PC-3 (cell line): ENCODE measurements at regions not wholly inside any gene's neighbourhood (a gene's known extent, or its start where the extent isn't known, plus 50 kb on each side); places are given as distances from the start of the nearest gene placed in this dataset.

Experiments
- ATAC-seq: fragments of 200-7000 bp; cut with Tn5 transposase; 2 replicates; pipeline ENCODE4 v1.9.1; 2020; ENCODE audit warnings: mild to moderate bottlenecking, moderate library complexity
- BruUV-seq: library from RNA; stranded (reverse); fragments of 400-500 nt; replicated peaks from 2 replicates; lab custom pipeline; 2021; lab: Mats Ljungman, UMichigan
- CTCF ChIA-PET: fragments of 300-600 bp; sonication (Branson Sonifier 250); formaldehyde crosslinking; loops from one replicate; lab custom pipeline; 2022; ENCODE audit warnings: antibody characterized with exemption; lab: Charles Lee
- POLR2A ChIA-PET: fragments of 300-600 bp; sonication (Branson Sonifier 250); formaldehyde crosslinking; loops from one replicate; lab custom pipeline; 2022; ENCODE audit warnings: antibody characterized with exemption; ENCODE audit not compliant: unreplicated experiment; lab: Charles Lee
- DNase-seq: peaks from one replicate; pipeline ENCODE4 v3.0.0-alpha.2; 2015
- H2AFZ ChIP-seq: fragments of 300-600 bp; sonication (generic); 2 replicates; pipeline ENCODE4 v1.6.0; 2016; ENCODE audit warnings: antibody characterized with exemption, low read length
- H3F3A ChIP-seq: fragments of 300-600 bp; sonication (generic); one replicate; pipeline ENCODE4 v1.6.0; 2017; ENCODE audit warnings: antibody characterized with exemption, low read length, control low read depth, mild to moderate bottlenecking; ENCODE audit not compliant: unreplicated experiment
- H3K27ac ChIP-seq: fragments of 300-600 bp; sonication (generic); 2 replicates; pipeline ENCODE4 v1.5.1; 2016; ENCODE audit warnings: mild to moderate bottlenecking, low read length
- H3K27me3 ChIP-seq: fragments of 300-600 bp; sonication (generic); 2 replicates; pipeline ENCODE4 v1.6.1; 2016; ENCODE audit warnings: low read length, mixed read lengths
- H3K36me3 ChIP-seq: fragments of 300-600 bp; sonication (generic); 2 replicates; pipeline ENCODE4 v1.6.1; 2016; ENCODE audit warnings: low read depth, mixed run types, low read length, mixed read lengths
- H3K4me1 ChIP-seq: fragments of 300-600 bp; sonication (generic); 2 replicates; pipeline ENCODE4 v1.5.1; 2016; ENCODE audit warnings: low read length; ENCODE audit not compliant: insufficient read depth
- H3K4me2 ChIP-seq: fragments of 300-600 bp; sonication (generic); 2 replicates; pipeline ENCODE4 v1.6.0; 2016; ENCODE audit warnings: low read length
- H3K4me3 ChIP-seq: fragments of 300-600 bp; sonication (generic); 2 replicates; pipeline ENCODE4 v1.5.1; 2016; ENCODE audit warnings: mild to moderate bottlenecking, low read length, mixed read lengths
- H3K79me2 ChIP-seq: fragments of 300-600 bp; sonication (generic); 2 replicates; pipeline ENCODE4 v1.6.1; 2017; ENCODE audit warnings: low read length, mixed read lengths
- H3K9ac ChIP-seq: fragments of 300-600 bp; sonication (generic); 2 replicates; pipeline ENCODE4 v1.6.0; 2016; ENCODE audit warnings: mild to moderate bottlenecking, low read length
- H3K9me2 ChIP-seq: fragments of 300-600 bp; sonication (generic); replicated peaks from 2 replicates; pipeline ENCODE4 v1.6.1; 2016; ENCODE audit warnings: mixed run types, low read length, mixed read lengths
- H3K9me3 ChIP-seq: fragments of 300-600 bp; sonication (generic); 2 replicates; pipeline ENCODE4 v1.6.1; 2016; ENCODE audit warnings: low read length, mixed read lengths
- H4K20me1 ChIP-seq: fragments of 300-600 bp; sonication (generic); 2 replicates; pipeline ENCODE4 v1.6.1; 2016; ENCODE audit warnings: low read length, mixed read lengths
- EZH2 ChIP-seq: fragments of 300-600 bp; sonication (generic); IDR thresholded peaks from one replicate; pipeline ENCODE4 v1.6.1; 2017; ENCODE audit warnings: antibody characterized with exemption, mild to moderate bottlenecking, low read length; ENCODE audit not compliant: unreplicated experiment
- EZH2phosphoT487 ChIP-seq: fragments of 300-600 bp; sonication (generic); IDR thresholded peaks from 2 replicates; pipeline ENCODE4 v1.6.1; 2018; ENCODE audit warnings: mild to moderate bottlenecking, antibody characterized with exemption, low read length, borderline replicate concordance
- intact Hi-C: fragments of 100-400 bp; cut with micrococcal nuclease; formaldehyde crosslinking; loops from 2 replicates; pipeline ENCODE4 v1.9.0; 2023
- TF ChIP-seq, protein P1 (sequence below): fragments of 300-600 bp; sonication (generic); conservative IDR thresholded peaks from 2 replicates; pipeline ENCODE4 v1.5.1; 2017; ENCODE audit warnings: antibody characterized with exemption, low read depth, mild to moderate bottlenecking, low read length

DNA sequence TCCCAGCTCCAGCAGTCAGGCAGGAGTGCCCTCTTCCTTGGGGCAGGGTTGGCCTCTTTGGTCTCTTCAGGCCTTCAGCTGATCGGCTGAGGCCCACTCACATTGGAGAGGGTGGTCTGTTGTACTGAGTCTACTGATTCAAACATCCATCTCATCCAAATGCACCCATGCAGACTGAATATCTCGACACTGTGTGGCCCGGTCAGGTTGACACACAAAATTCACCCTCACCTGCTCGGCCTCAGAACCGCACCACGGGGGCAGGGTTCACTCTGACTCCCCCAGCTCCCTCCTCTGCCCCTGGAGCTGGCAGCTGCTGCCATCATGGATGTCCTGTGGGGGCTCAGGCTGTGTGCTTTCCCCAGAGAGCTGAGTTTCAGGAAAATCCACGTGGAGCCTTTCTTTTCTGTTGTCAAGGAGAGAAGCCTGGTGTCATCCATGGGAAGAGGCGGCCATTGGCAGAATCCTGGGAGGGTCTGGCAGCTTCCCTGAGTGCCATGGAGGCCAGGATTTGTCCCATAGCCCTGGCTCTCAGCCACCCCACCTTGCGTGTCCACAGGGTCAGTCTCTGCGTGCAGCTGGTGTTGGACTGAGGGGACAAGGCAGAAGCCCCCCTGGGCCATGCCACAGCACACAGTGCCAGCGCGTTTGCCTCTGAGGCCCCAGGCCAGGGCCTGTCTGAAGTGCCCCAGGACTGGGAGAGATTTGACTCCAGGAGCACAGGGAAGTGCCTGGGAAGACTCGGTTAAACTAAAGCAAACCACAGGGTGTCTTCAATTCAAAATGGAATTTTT, 114.1 kb downstream of the ERMARD start:
- ChIA-PET CTCF (no interaction called here), POLR2A (no interaction called here)
- no peak overlapping the region for H3K4me3 ChIP-seq
- H3K4me1 ChIP-seq, result no peaks in the 10 kb centered on the region
- TF ChIP-seq EZH2phosphoT487 (no peak), EZH2 (no peak)
- TF ChIP-seq, protein P1, sequence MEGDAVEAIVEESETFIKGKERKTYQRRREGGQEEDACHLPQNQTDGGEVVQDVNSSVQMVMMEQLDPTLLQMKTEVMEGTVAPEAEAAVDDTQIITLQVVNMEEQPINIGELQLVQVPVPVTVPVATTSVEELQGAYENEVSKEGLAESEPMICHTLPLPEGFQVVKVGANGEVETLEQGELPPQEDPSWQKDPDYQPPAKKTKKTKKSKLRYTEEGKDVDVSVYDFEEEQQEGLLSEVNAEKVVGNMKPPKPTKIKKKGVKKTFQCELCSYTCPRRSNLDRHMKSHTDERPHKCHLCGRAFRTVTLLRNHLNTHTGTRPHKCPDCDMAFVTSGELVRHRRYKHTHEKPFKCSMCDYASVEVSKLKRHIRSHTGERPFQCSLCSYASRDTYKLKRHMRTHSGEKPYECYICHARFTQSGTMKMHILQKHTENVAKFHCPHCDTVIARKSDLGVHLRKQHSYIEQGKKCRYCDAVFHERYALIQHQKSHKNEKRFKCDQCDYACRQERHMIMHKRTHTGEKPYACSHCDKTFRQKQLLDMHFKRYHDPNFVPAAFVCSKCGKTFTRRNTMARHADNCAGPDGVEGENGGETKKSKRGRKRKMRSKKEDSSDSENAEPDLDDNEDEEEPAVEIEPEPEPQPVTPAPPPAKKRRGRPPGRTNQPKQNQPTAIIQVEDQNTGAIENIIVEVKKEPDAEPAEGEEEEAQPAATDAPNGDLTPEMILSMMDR, result no peak
- H3K9ac ChIP-seq, result no peak overlapping the region
- H3K79me2 ChIP-seq, result no peaks in the 10 kb centered on the region
- no peak overlapping the region for H3K4me2 ChIP-seq
- BruUV-seq, result no TSS peak
- ATAC-seq (no peak), DNase-seq (no peak)
- no peak overlapping the region for H3K27ac ChIP-seq
- no peaks in the 10 kb centered on the region for H3F3A ChIP-seq
- intact Hi-C loops, result no loop called here
- H4K20me1 ChIP-seq, result no peaks in the 10 kb centered on the region
- H2AFZ ChIP-seq, result no peak overlapping the region
- H3K9me3 ChIP-seq, result no peaks in the 10 kb centered on the region
- H3K36me3 ChIP-seq, result no peaks in the 10 kb centered on the region
- H3K9me2 ChIP-seq, result no peaks in the 10 kb centered on the region
- H3K27me3 ChIP-seq, result no peaks in the 10 kb centered on the region

DNA sequence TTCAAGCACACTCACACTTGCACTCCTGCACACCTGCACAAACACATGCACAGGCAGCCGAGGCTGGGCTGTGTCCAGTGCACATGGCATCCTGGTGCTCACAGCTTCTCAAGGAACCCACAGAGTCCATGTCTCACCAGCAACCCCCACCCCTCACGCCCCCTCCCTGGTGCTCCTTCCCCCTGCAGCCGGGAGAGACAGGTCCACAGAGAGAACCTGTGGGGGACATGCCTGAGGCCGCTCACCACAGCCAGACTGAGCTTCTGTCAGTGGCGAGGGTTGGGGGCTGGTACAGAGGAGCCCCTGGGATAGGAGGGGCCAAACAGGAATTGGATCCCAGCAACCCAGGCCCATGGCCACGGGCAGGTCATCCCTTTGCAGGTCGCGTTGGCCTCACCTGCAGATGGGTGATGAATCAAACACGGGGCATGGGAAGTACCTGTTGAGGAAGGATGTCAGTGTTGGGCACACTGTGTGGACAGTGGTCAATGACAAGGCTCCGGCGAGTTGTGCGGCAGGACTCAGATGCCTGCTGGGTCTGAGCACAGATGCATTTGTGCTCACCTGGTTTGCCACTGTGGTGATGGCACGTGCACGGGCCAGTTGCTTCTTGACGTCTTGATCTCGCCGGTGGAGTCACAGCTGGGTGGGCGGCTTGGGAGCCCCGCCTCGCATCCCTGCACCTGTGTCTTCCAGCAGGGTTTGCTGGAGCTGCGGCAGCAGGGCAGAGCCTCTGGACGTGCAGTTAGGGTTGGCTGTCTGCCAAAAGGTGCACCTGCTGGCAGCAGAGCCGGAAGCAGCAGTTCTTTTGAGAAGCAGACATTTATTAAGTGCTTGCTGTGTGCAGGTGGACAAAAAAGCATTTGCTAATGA, 113.0 kb downstream of the ERMARD start:
- no peak overlapping the region for H3K27ac ChIP-seq
- H3K4me1 ChIP-seq, result no peaks in the 10 kb centered on the region
- H3K9me2 ChIP-seq, result no peaks in the 10 kb centered on the region
- H3K4me3 ChIP-seq, result no peak overlapping the region
- H3K9me3 ChIP-seq, result no peaks in the 10 kb centered on the region
- DNase-seq (no peak), ATAC-seq (no peak)
- intact Hi-C loops, result no loop called here
- no peak overlapping the region for H3K4me2 ChIP-seq
- CTCF ChIA-PET, result no interaction called here
- H3K36me3 ChIP-seq, result no peaks in the 10 kb centered on the region
- POLR2A ChIA-PET, result no interaction called here
- H3K9ac ChIP-seq, result no peak overlapping the region
- no peak for TF ChIP-seq EZH2phosphoT487
- TF ChIP-seq, protein P1, result no peak
- TF ChIP-seq EZH2, result no peak
- no peaks in the 10 kb centered on the region for H4K20me1 ChIP-seq
- BruUV-seq, result no TSS peak
- no peaks in the 10 kb centered on the region for H3K27me3 ChIP-seq
- no peaks in the 10 kb centered on the region for H3K79me2 ChIP-seq
- no peak overlapping the region for H2AFZ ChIP-seq
- H3F3A ChIP-seq, result no peaks in the 10 kb centered on the region

DNA sequence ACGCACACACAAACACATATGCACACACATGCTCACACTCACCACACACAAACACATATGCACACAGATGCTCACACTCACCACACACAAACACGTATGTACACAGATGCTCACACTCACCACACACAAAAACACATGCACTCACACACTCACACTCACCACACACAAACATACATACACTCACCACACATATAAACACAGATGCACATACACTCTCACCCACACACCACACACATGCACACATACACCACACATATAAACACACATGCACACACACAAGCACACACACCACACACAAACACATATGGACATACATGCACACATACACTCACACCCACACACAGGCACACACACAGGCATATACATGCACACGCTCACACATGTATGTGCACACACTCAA, 112.3 kb downstream of the ERMARD start:
- Histone ChIP-seq H2AFZ (no peak overlapping the region), H3K9ac (no peak overlapping the region), H3K9me2 (no peaks in the 10 kb centered on the region), H3K4me3 (no peak overlapping the region), H3K27me3 (no peaks in the 10 kb centered on the region), H3F3A (no peaks in the 10 kb centered on the region), H3K79me2 (no peaks in the 10 kb centered on the region), H3K4me1 (no peaks in the 10 kb centered on the region), H3K36me3 (no peaks in the 10 kb centered on the region), H4K20me1 (no peaks in the 10 kb centered on the region), H3K9me3 (no peaks in the 10 kb centered on the region), H3K4me2 (no peak overlapping the region), H3K27ac (no peak overlapping the region)
- TF ChIP-seq EZH2phosphoT487, result no peak
- no peak for TF ChIP-seq EZH2
- TF ChIP-seq, protein P1, result no peak
- BruUV-seq, result no TSS peak
- no peak for ATAC-seq
- DNase-seq, result no peak
- ChIA-PET CTCF (no interaction called here), POLR2A (no interaction called here)
- intact Hi-C loops, result no loop called here
